ENCODE measurements at regions not wholly inside any gene's neighbourhood (a gene's known extent, or its start where the extent isn't known, plus 50 kb on each side); places are given as distances from the start of the nearest gene placed in this dataset.
"Not testable (repeated sequence)": the region's sequence is repeated elsewhere in the genome, so short reads cannot be mapped to it uniquely, and the experiment has no call there.

- DNase-seq (ENCODE audit: low spot score) (no peak), ATAC-seq (ENCODE audit: low FRiP score) (no peak)
- no peak for TF ChIP-seq CTCF (IDR thresholded peaks at IDR 0.05)
Measured at GRCh38 chr3:86382556-86382955, 608.4 kb downstream of the VGLL3 start.

GRCh38 chr3:86381247-86381646 is 609.7 kb downstream of the VGLL3 start:
- no peak for TF ChIP-seq CTCF (IDR thresholded peaks at IDR 0.05)
- no peak for ATAC-seq (ENCODE audit: low FRiP score)
- DNase-seq (ENCODE audit: low spot score): no peak

GRCh38 chr3:86379280-86379679 is 611.7 kb downstream of the VGLL3 start:
- ATAC-seq (ENCODE audit: low FRiP score): no peak
- no peak for TF ChIP-seq CTCF (IDR thresholded peaks at IDR 0.05)
- no peak for DNase-seq (ENCODE audit: low spot score)

- TF ChIP-seq CTCF (IDR thresholded peaks at IDR 0.05): no peak
- ATAC-seq (ENCODE audit: low FRiP score) (no peak), DNase-seq (ENCODE audit: low spot score) (no peak)
Measured at GRCh38 chr3:86378829-86379228, 612.1 kb downstream of the VGLL3 start.

- ATAC-seq (ENCODE audit: low FRiP score); DNase-seq (ENCODE audit: low spot score): not testable (repeated sequence)
Measured at GRCh38 chr3:86335566-86335965, 655.4 kb downstream of the VGLL3 start.

GRCh38 chr3:86333636-86334035 is 657.3 kb downstream of the VGLL3 start:
- ATAC-seq (ENCODE audit: low FRiP score) (no peak), DNase-seq (ENCODE audit: low spot score) (no peak)
- TF ChIP-seq CTCF (IDR thresholded peaks at IDR 0.05): no peak

GRCh38 chr3:86303935-86304334 is 687.0 kb downstream of the VGLL3 start:
- ATAC-seq (ENCODE audit: low FRiP score) (no peak), DNase-seq (ENCODE audit: low spot score) (no peak)
- no peak for TF ChIP-seq CTCF (IDR thresholded peaks at IDR 0.05)

All from omental fat pad (tissue), 3 donors.